GM12892 (cell line): ENCODE measurements at regions not wholly inside any gene's neighbourhood (a gene's known extent, or its start where the extent isn't known, plus 50 kb on each side); places are given as distances from the start of the nearest gene placed in this dataset.
"Not testable (repeated sequence)": the region's sequence is repeated elsewhere in the genome, so short reads cannot be mapped to it uniquely, and the experiment has no call there.

Source experiments
- DNase-seq: peaks from one replicate; pipeline ENCODE4 v3.0.0; 2011; ENCODE audit not compliant: insufficient read length
- FAIRE-seq: peaks from 2 replicates; lab custom pipeline; 2011; peaks lifted over from hg19 to GRCh38; lab: Jason Lieb, UNC
- POLR2A ChIP-seq: IDR thresholded peaks from 2 replicates; pipeline ENCODE4 v1.6.1; 2011; ENCODE audit warnings: low read depth, low read length, control low read depth
- POLR2AphosphoS5 ChIP-seq: IDR thresholded peaks from 2 replicates; pipeline ENCODE4 v1.6.1; 2011; ENCODE audit warnings: low read depth, low read length, control low read depth
- TAF1 ChIP-seq: IDR thresholded peaks from 2 replicates; pipeline ENCODE4 v1.6.1; 2011; ENCODE audit warnings: low read depth, mild to moderate bottlenecking, control low read depth, low read length, borderline replicate concordance

DNA sequence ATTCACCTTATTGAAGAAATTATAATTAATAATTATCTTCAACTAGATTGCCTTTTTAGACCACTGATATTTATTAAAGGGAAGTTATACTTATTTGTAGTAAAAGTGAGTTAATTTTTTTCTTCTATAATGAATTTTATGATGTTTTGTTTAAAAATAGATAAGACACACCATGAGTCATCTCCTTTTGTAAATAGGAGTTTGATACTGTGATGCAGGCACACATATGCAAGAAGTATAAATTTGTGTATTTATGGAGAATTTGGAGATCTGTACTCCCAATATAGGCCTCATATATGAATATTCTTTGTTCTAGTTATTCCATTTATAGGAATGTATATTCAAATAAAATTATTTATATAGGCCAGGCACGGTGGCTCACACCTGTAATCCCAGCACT lies 703.5 kb upstream of the CHAC2 start:
- TF ChIP-seq POLR2AphosphoS5 = no peak
- no peak for TF ChIP-seq TAF1
- TF ChIP-seq POLR2A = no peak
- DNase-seq = no peak
- FAIRE-seq = no peak

DNA sequence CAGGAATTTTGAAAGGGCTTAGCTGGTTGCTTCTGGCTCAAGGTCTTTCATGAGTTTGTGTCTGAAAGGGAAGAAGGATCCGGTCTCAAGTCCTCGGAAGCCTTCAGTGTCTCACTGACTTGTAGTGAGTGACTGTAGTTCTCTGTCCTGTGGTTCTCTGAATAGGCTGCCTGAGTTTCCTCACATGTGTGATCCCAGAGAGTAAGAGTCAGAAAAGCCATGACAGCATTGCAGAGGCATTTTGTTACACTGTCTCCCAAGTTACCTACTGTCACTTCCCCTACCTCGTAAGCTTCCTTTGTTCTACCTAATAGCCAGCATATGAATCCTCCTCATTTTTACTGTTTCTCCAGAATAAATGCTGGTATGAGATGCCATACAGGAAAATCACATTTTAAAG lies 709.1 kb upstream of the CHAC2 start:
- TF ChIP-seq TAF1 (no peak), POLR2AphosphoS5 (no peak), POLR2A (no peak)
- no peak for FAIRE-seq
- no peak for DNase-seq

DNA sequence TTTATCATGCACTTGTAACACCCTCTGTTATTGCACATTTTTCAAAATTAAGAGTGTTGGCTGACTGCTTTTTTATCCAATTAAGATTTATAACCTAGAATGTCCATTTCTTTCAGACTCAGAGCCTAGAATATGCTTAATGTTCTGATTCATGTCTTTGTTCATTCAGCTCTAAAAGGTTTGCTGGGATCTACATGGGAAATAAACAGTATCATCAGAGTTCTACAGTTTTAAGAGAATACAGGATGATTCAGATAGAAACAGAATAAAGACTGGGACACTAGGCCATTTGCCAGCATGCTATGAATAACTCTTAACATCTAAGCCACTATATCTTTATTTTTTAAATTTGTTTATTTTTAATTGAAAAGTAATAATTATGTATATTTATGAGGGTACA lies 713.7 kb upstream of the CHAC2 start:
- TF ChIP-seq TAF1 = no peak
- TF ChIP-seq POLR2AphosphoS5 = no peak
- no peak for FAIRE-seq
- no peak for DNase-seq

DNA sequence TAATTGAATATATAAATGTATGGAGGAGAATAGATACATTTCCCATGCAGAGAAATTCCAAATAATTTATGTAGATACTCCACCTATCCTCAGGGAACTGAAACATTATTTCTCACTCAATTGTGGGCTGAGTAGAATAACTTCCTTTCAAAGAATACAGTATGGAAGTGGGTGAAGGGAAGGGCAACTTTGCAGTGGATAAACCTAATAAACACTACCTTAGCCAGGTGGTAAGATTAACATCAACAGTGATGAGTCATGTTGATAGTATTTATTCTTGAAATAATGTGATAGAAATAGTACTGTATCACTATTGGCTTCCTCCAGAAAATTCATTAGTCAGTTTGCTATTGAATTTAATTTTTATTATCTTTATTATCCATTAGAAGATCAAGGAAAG lies 716.4 kb upstream of the CHAC2 start:
- DNase-seq (no peak), FAIRE-seq (no peak)
- TF ChIP-seq TAF1 (no peak), POLR2AphosphoS5 (no peak), POLR2A (no peak)

DNA sequence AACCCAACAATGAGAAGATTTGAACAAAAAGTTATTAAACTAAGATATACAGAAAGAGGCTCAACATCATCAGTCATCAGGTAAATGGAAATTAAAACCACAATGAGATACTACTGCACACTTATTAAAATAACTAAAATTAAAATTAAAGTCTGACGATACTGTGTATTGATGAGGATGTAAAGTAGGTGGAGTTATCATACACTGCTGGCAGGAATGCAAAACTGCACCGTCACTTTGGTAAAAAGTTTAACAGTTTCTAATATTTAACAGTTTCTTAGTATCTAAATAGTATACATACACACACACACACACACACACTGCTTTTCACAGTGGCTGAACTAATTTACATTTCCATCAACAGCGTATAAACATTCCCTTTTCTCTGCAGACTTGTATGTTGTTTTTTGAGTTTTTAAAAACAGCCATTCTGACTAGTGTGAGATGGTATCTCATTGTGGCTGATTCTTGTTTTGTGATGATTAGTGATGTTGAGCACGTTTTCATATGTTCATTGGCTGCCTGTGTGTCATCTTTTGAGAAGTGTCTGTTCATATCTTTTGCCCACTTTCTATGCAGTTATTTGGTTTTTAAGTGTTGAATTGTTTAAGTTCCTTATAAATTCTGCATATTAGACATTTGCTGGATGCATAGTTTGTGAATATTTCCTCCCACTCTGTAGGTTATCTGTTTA lies 726.9 kb upstream of the CHAC2 start:
- no peak for TF ChIP-seq POLR2A
- TF ChIP-seq TAF1 = no peak
- no peak for TF ChIP-seq POLR2AphosphoS5
- FAIRE-seq (no peak), DNase-seq (no peak)

DNA sequence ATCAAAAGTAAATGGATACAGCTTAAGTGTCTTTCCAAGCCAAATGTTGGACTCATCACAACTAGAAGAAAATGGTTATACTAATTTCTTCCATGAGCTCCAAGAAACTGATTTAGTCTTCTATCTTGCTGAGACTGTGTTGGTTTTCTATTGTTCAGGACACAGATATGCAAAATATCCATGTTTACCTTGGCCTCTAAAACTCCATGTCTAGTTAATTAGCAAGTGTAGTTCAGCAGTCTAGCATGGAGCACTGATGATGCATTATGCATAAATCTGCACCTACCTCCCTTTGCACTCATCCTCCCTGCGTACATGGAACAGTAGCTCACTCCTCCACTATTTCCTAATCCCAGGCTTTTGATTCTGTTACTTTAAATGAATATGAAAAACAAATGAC lies 731.4 kb upstream of the CHAC2 start:
- DNase-seq (no peak), FAIRE-seq (no peak)
- TF ChIP-seq POLR2A (no peak), POLR2AphosphoS5 (no peak), TAF1 (no peak)

DNA sequence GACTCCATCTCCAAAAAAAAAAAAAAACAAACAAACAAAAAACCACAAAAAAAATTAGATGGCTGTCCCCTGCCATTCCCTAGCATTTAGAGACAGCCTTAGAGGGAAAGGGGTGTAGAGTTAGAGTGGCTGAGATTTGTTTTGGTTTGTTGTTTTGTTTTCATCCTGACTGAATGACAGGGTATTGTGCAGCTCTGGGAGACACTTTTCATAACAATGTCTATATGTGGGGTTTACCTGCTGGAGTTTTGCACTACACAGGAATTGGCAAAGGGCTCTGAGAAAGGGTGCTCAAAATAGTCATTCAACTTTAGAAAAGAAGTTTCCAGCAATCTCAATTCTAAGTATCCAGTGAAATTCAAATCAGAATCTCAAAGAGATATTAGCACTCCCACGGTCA lies 732.5 kb upstream of the CHAC2 start:
- TF ChIP-seq POLR2AphosphoS5 (no peak), TAF1 (no peak), POLR2A (no peak)
- FAIRE-seq (no peak), DNase-seq (no peak)

DNA sequence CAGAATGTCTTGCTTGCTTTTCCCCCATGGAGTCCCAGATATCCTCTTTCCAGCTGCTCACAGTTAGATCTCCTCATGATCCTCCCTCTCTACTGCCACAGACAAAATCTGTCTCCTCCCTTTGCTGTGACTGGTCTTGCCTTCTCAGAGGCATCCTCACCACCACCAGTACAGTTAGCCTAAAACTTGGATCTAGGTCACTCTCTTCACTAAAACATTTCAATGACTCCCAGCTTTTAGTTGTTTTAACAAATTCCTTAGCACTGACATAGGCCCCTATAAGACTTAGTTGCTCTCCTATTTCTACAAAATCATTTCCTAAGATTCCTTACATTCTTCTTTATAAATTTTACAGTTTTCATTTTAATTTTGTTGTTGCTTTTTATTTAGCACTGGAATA lies 734.2 kb upstream of the CHAC2 start:
- DNase-seq = no peak
- no peak for FAIRE-seq
- TF ChIP-seq POLR2A = no peak
- no peak for TF ChIP-seq POLR2AphosphoS5

DNA sequence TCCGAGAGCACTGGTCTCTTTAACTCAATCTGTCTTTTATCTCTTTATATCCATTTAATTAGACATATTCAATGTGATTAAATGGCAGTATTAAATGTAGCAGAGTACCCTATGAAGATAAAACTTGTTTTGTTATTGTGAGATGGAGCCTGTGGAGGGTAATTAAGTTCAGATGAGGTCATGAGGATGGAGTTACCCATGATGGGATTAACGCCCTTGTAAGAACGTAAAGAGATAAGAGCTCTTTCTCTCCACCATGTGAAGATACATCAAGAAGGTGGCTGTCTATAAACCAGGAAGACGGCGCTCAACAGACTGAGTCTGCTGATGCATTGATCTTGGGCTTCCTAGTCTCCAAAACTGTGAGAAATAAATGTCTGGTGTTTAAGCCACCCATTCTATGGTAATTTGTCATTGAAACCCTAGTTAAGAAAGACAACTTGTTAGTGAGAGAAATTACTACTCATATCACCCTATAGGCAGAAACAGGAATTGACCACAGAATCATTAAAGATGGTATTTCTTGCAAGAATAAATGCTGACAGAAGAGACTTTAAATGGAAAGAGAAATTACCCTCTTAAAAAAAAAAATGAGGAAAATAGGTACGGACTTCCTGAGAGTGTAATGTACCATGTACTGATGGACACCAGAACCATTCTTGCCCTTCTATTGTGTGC lies 738.7 kb upstream of the CHAC2 start:
- no peak for TF ChIP-seq POLR2AphosphoS5
- no peak for TF ChIP-seq POLR2A
- TF ChIP-seq TAF1 = no peak
- no peak for DNase-seq
- FAIRE-seq = no peak

DNA sequence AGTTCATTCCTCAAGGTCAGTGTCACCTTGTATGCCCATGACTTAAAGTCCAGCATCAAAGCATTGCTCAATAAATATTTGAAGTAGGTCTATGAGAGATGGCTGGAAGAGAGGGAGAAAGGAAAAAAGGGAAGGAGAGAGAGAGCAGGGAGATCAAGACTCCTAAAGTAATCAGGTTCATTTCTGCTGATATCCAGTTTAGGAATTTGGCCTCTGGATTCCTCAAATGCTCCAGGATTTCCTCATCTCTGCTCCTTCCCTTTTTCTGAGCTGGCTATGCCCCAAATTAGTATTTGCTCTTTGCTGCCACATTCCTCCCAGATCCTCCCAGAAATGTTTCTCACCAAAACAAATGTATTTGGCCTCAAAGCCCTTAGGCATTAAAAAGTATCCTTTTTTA lies 739.4 kb upstream of the CHAC2 start:
- TF ChIP-seq TAF1 (no peak), POLR2AphosphoS5 (no peak), POLR2A (no peak)
- FAIRE-seq (no peak), DNase-seq (no peak)

DNA sequence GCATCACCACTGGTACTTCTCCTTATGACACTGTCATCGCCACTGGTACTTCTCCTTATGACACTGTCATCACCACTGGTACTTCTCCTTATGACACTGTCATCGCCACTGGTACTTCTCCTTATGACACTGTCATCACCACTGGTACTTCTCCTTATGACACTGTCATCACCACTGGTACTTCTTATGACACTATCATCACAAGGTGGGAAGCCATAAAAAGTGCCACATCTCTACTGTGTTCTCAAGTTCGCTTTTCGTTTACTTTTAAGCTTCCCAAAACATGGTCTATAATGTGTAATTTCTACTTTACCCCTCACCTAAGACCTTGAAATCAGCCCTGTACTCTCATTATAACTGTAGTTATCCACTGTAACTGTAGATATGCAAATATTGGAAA lies 745.4 kb upstream of the CHAC2 start:
- not testable (repeated sequence) for FAIRE-seq, DNase-seq

DNA sequence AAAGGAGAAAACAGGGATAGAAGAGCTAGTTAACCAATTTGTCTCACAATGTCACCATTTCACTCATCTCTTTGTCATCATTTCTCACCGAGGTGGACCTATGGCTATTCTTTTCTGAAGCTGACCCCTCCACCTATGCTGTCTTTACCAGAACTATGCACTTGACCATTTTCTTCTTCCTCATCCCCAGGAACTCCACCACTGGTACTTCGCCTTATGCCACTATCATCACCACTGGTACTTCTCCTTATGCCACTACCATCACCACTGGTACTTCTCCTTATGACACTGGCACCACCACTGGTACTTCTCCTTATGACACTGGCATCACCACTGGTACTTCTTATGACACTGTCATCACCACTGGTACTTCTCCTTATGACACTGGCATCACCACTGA lies 745.8 kb upstream of the CHAC2 start:
- TF ChIP-seq TAF1 (no peak), POLR2AphosphoS5 (no peak), POLR2A (no peak)
- FAIRE-seq = no peak

DNA sequence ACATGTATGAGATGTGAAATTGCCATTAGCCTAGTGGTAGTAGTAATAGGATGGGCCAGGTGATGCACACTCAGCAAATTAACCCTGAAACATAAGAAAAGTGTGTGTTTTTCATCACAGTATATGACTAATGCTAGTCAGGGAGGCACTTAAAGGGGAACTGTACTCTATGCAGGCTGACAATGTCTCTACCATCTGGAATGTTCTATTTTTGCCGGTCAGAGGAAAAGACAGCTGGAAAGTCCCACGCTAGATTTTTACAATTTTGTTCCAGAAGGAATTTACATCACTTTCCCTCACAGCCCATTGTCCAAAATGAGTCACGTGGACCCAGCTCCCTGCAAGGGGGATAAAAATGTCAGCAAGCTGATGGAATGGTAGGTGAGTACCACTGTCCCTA lies 746.3 kb upstream of the CHAC2 start:
- FAIRE-seq (no peak), DNase-seq (no peak)
- TF ChIP-seq POLR2AphosphoS5 = no peak
- TF ChIP-seq POLR2A = no peak
- TF ChIP-seq TAF1 = no peak

More for the DNA sequence above, 745.8 kb upstream of the CHAC2 start:
- DNase-seq = no peak
